Lower leg skin (tissue), 4 donors: ENCODE measurements at regions not wholly inside any gene's neighbourhood (a gene's known extent, or its start where the extent isn't known, plus 50 kb on each side); places are given as distances from the start of the nearest gene placed in this dataset.

Experiments
- DNase-seq, 2 donors: peaks; one replicate each; pipeline ENCODE4 v3.0.0-alpha.2; 2019; ENCODE audit warnings: low spot score in 2 of 2
- H3K4me3 ChIP-seq: fragments of 200-600 bp; sonication (generic); 2 replicates; pipeline ENCODE4 v1.5.1; 2017; ENCODE audit warnings: mild to moderate bottlenecking, low read depth; ENCODE audit not compliant: poor library complexity, severe bottlenecking
- CTCF ChIP-seq, 3 donors: fragments of 450-650 bp; IDR thresholded peaks; one replicate each; pipeline ENCODE4 v1.5.1; 2016; ENCODE audit warnings: antibody characterized with exemption in 3 of 3, mild to moderate bottlenecking in 3 of 3, moderate library complexity in 2 of 3
- POLR2A ChIP-seq, 2 donors: fragments of 450-650 bp; IDR thresholded peaks; one replicate each; pipeline ENCODE4 v1.6.1; 2016 to 2017; ENCODE audit warnings: antibody characterized with exemption in 2 of 2, mild to moderate bottlenecking in 1 of 2, moderate library complexity in 1 of 2
- WGBS, 2 donors: methylation state at CpG; one replicate each; pipeline ENCODE4 v1.1.5; 2018; 5-methylcytosine and 5-hydroxymethylcytosine counted together
- intact Hi-C: fragments of 100-400 bp; cut with DNase I; formaldehyde crosslinking; loops from one replicate; pipeline ENCODE4 v1.15.0; 2023; ENCODE audit warnings: low total_unique reads

- DNase-seq, result no peak
- no peak overlapping the region for H3K4me3 ChIP-seq
- 81 to 91% methylated on average over 6 of the region's 6 CpGs for WGBS, 2 donors
- intact Hi-C loops, result no loop called here
- TF ChIP-seq CTCF (IDR thresholded peaks at IDR 0.05) (no peak), POLR2A (IDR thresholded peaks at IDR 0.05) (no peak)
Measured at GRCh38 chrX:13177921-13178566, 133.6 kb upstream of the FAM9C start.

- H3K4me3 ChIP-seq, result no peak overlapping the region
- WGBS, 2 donors, result 93 to 96% methylated on average over 2 of the region's 2 CpGs
- intact Hi-C loops, result no loop called here
- TF ChIP-seq CTCF (IDR thresholded peaks at IDR 0.05), result no peak
- TF ChIP-seq POLR2A (IDR thresholded peaks at IDR 0.05), result no peak
- no peak for DNase-seq
Measured at GRCh38 chrX:13175056-13175455, 130.6 kb upstream of the FAM9C start.

GRCh38 chrX:13170966-13171558 lies 126.6 kb upstream of the FAM9C start:
- WGBS, 2 donors, result 86 to 98% methylated on average over 2 of the region's 2 CpGs
- no peak overlapping the region for H3K4me3 ChIP-seq
- TF ChIP-seq CTCF (IDR thresholded peaks at IDR 0.05) (no peak), POLR2A (IDR thresholded peaks at IDR 0.05) (no peak)
- intact Hi-C loops, result no loop called here
- no peak for DNase-seq

- no peak for TF ChIP-seq POLR2A (IDR thresholded peaks at IDR 0.05)
- TF ChIP-seq CTCF (IDR thresholded peaks at IDR 0.05), result no peak
- intact Hi-C loops, result no loop called here
- no peak for DNase-seq
- H3K4me3 ChIP-seq, result no peak overlapping the region
- WGBS, 2 donors, result 93 to 100% methylated on average over 2 of the region's 2 CpGs
Measured at GRCh38 chrX:13169684-13170083, 125.3 kb upstream of the FAM9C start.

GRCh38 chrX:13168269-13168668 lies 123.8 kb upstream of the FAM9C start:
- TF ChIP-seq POLR2A (IDR thresholded peaks at IDR 0.05) (no peak), CTCF (IDR thresholded peaks at IDR 0.05) (no peak)
- H3K4me3 ChIP-seq, result no peak overlapping the region
- intact Hi-C loops, result no loop called here
- 82 to 88% methylated on average over 5 of the region's 5 CpGs for WGBS, 2 donors
- DNase-seq, result no peak
